DOHH2 (cell line): ENCODE measurements at regions not wholly inside any gene's neighbourhood (a gene's known extent, or its start where the extent isn't known, plus 50 kb on each side); places are given as distances from the start of the nearest gene placed in this dataset.

Experiments
- EZH2phosphoT487 ChIP-seq: fragments of 200-600 bp; sonication (generic); IDR thresholded peaks from 2 replicates; pipeline ENCODE4 v1.6.1; 2017; ENCODE audit warnings: borderline replicate concordance, mild to moderate bottlenecking, antibody characterized with exemption, low read length, moderate library complexity, mixed read lengths
- TF ChIP-seq, protein P1 (sequence below): fragments of 200-600 bp; sonication (generic); IDR thresholded peaks from one replicate; pipeline ENCODE4 v1.5.1; 2014; ENCODE audit warnings: antibody characterized with exemption, mild to moderate bottlenecking, low read depth, low read length; ENCODE audit not compliant: poor library complexity, severe bottlenecking

DNA sequence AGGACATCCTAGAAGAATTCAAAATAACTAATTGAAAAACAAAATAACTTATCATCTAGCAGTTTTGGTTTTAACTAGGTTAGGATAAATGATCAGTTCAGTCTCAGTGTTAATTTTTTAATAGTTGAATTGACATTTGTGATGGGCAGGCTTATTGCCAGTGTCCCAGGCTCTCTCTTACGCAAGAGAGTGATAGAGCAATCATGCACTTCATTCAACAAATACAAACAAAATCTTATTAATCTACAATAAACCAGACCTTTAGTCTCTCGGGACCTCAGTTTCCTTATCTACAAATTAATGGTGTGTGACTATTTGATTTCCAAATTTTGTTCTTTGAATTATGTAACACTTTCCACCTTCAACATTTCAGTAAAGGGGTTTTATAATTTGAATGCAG, 385.9 kb upstream of the JAG1 start:
- TF ChIP-seq, protein P1, sequence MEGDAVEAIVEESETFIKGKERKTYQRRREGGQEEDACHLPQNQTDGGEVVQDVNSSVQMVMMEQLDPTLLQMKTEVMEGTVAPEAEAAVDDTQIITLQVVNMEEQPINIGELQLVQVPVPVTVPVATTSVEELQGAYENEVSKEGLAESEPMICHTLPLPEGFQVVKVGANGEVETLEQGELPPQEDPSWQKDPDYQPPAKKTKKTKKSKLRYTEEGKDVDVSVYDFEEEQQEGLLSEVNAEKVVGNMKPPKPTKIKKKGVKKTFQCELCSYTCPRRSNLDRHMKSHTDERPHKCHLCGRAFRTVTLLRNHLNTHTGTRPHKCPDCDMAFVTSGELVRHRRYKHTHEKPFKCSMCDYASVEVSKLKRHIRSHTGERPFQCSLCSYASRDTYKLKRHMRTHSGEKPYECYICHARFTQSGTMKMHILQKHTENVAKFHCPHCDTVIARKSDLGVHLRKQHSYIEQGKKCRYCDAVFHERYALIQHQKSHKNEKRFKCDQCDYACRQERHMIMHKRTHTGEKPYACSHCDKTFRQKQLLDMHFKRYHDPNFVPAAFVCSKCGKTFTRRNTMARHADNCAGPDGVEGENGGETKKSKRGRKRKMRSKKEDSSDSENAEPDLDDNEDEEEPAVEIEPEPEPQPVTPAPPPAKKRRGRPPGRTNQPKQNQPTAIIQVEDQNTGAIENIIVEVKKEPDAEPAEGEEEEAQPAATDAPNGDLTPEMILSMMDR: no peak
- no peak for TF ChIP-seq EZH2phosphoT487
